ENCODE measurements at regions not wholly inside any gene's neighbourhood (a gene's known extent, or its start where the extent isn't known, plus 50 kb on each side); places are given as distances from the start of the nearest gene placed in this dataset.

GRCh38 chr1:221644145-221644448, 97.8 kb downstream of the DUSP10 start:
- no peak for TF ChIP-seq POLR2AphosphoS5 (IDR thresholded peaks at IDR 0.05)
- TF ChIP-seq EP300 (conservative IDR thresholded peaks at IDR 0.05; ENCODE audit: poor library complexity, severe bottlenecking): no peak
- TF ChIP-seq CTCF (IDR thresholded peaks at IDR 0.05; ENCODE audit: poor library complexity, severe bottlenecking): no peak
- no peak for TF ChIP-seq RAD21 (conservative IDR thresholded peaks at IDR 0.05)
